HG02885 (cell line): ENCODE measurements at regions not wholly inside any gene's neighbourhood (a gene's known extent, or its start where the extent isn't known, plus 50 kb on each side); places are given as distances from the start of the nearest gene placed in this dataset.
"Not testable (repeated sequence)": the region's sequence is repeated elsewhere in the genome, so short reads cannot be mapped to it uniquely, and the experiment has no call there.

ENCODE experiments used
- ATAC-seq: cut with Tn5 transposase; IDR thresholded peaks from one replicate; pipeline ENCODE4 v1.9.1; 2021; ENCODE audit warnings: mild to moderate bottlenecking; ENCODE audit not compliant: unreplicated experiment, poor library complexity

DNA sequence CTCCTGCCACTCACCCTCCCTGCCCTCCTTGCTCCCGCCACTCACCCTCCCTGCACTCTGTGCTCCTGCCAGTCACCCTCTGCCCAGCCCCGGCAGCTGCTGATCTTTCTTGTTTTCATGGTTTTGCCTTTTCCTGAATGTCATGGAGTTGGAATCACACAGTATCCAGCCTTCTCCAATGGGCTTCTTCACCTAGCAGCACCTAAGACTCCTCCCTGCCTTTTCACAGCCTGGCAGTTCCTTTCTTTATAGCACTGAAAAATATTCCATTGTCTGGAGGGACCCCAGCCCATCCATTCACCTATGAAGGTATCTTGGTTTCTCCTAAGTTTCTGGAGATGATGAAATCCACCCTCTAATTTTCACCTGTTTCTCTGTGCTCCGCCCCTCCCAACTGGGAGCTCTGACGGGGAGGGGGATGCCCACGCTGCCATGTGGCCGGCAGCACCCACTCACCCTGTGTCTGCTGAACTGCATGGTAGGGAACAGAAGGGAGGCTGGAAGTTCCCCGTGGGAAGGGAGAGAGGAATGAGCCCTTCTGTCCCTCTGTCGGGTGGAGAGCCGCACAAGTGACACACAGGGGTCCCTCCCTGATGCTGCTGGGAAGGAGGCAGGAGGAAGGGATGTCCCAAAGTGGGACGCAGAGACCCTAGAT, 144.9 kb upstream of the ZNF469 start:
- ATAC-seq = not testable (repeated sequence)

DNA sequence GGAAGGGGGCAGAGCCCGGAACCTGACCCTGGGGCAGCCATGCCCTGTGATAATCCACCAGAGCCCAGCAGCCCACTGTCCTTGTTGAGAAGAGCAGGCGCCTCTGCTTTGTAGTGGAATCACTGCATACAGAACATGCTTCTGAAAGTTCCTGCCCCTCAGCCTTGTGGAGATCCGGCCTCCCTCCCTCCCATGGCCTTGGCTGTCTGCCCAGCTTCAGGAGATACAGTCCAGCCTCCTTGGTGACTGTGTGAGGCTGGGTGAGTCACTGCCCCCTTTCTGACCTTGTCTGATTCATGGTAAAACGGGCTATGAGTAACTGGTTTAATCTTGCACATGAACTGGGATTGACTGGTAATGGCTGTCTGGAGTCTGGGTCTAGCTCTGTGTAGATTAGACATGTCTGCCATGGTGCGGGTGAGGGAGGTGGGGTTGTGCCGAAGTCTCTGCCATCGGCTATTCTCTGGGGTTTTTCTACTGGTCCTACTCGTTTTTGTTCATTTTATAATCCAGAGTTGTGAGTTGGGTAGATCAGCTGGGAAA, 144.0 kb upstream of the ZNF469 start:
- not testable (repeated sequence) for ATAC-seq

DNA sequence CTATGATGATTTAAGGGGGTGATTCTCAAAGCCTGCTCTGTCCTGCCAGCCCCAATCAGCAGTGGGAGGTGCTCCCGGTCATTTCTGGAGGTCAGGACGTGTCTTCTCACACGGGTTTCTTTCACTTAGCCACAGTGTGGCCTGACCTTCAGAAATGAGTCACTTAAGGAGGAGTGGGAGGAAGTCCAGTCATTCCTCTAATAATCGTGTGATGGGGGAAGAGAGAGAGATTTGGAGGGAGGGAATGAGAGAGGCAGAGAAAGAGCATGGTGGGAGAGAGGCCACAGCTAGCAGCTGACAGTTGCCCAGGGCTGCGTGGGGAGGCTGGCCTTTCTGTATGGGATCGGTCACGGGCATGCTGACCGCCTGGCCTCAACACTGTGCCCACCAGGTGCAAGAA, 142.6 kb upstream of the ZNF469 start:
- ATAC-seq = not testable (repeated sequence)

DNA sequence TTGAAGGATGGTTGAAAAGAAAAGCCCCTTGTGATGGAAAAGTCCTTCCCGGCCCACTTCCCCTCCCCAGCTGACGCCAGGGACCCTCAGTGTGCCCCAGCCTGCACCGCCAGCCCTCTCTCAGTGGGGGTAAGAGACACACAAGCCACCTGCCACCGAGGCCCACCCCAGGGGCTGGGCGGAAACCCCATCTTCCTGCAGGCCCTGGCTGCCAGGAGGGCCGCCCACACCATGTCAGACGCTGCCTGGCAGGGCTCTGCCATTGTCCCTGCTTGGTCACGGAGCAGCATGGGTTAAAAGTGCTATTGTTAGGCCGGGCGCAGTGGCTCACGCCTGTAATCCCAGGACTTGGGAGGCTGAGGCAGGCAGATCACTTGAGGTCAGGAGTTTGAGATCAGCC, 142.0 kb upstream of the ZNF469 start:
- ATAC-seq = not testable (repeated sequence)

DNA sequence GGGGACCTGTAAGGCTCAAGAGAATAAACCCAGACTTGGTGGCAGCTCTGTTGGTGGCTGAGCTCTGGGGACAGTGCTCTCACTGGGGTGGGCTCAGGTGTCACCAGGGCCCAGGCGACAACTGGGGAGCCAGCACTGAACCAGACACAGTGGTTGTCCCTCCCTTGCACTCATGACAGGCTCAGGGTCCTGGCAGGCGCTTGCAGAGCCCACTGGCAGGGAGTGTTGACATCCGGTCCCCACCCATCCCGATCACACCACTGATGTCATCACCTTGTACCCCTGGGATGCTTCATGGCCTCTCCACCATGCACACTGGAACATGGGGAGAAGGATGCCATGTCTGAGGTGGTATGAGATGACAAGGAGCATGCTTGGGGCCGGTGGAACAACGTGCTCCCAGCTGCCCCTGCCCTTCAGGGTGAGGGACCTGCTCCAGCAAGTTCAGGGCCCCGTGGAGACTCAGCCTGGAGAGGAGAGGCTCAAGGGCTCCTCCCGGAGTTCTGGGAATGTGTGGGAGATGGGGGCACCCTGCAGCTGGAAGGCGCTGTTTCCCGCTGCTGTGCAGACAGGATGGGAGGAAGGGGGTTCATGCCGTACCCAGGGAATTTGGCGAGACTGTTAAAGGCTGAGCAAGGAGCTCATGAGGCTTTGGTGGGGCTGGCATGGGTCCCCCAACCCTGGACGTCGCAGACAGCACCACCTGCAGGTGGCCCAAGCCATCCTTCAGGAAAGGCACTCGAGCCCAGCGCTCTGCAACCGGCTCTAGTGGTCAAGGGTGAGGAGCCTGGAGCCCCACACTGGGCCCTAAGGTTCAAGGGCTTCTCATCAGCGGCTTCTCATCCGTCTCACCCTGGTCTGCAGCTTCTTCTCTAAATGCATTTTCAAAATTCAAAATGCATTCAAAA, 141.1 kb upstream of the ZNF469 start:
- ATAC-seq = not testable (repeated sequence)

DNA sequence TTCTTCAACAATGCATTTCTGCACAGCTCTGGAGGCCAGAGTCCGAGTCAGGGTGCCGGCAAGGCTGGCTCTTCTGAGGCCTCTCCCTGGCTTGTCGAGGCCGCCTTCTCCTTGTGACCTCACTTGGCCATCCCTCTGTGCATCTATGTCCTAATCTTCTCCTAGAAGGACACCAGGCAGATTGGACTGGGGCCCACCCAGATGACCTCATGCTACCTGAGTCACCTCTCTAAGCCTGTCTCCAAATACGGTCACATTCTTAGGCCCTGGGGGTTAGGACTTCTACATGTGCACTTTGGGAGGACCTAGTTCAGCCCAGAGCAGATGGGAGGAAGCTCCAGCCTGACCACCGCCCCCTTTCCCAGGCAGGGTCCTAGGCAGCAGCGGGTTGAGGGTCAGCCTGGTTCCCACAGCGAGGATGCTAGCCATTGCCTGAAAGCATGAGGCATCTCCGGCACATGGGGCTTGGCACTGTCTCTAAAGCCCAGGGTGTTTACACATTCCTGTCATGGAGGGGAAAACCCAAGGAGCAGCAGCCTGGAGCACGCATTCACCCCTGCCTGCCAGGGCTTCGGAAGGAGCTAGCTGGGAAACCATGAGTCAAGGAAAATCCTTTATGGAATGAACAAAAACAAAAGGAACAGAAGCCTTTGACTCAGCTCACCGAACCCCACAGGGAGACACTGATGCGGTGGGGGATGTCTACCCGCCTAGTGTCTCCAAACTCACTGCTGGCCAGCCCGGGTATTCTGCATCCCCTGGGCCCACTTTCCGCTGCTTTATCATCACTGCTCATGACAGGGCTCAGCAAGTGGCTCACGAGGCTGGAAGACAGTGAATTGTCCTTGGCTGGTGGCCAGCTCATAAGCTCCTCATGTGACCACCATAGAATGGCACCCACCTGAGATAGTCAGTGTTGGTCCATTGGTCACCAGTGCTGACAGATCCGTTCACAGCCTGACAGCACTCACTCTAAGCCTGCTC, 140.2 kb upstream of the ZNF469 start:
- not testable (repeated sequence) for ATAC-seq

DNA sequence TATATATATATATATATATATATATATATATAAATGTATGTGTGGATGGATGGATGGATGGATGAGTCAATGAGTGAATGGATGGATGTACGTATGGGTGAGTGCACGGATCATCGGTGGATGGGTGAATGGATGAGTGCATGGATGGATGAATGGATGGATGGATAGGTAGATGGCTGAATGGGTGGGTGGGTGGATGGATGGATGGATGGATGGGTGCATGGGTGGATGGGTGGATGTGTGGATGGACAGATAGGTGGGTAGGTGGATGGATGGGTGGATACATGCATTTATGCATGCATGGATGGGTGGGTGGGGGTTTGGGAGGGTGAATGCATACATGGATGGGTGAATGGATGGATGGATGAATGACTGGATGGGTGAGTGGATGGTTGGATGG, 138.8 kb upstream of the ZNF469 start:
- ATAC-seq = not testable (repeated sequence)

DNA sequence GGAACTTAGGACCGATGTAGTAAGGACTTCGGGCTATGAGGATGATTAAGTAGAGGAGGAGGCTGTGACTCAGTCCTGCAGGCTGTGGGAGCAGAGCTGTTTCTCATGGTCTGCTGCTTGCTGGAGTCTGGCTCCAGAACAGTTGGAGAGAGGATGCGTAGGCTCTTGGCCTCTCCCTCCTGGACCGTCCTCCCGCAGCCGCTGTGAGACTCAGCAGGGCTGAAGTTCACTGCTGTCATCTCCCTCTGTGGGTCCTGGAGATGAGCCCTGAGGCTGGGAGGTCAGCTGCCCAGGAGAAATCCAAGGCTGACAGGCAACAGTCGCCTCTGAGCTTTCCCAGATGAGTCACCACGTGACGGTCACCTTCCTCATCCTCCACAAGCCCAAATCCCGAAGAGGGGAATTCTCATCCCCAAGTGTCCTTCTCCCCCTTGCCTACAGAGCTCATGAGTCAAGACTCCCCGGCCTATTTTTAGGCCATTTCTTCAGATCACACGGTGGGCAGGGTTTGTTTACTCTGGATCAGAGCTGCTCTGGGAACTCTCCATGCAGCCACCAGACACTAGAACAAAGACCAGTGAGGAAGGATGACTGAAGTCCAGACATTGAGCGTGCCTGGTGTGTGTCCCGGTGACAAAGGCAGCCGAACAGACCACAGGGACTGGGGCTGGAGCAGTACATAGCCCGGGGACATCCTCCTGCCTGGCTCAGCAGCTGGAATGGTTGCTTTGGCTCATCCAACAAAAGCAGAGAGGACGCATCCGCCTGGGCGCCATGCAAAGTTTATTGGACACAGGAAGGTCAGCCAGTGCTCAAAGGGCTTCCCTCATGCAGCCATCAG, 137.3 kb upstream of the ZNF469 start:
- ATAC-seq = not testable (repeated sequence)

DNA sequence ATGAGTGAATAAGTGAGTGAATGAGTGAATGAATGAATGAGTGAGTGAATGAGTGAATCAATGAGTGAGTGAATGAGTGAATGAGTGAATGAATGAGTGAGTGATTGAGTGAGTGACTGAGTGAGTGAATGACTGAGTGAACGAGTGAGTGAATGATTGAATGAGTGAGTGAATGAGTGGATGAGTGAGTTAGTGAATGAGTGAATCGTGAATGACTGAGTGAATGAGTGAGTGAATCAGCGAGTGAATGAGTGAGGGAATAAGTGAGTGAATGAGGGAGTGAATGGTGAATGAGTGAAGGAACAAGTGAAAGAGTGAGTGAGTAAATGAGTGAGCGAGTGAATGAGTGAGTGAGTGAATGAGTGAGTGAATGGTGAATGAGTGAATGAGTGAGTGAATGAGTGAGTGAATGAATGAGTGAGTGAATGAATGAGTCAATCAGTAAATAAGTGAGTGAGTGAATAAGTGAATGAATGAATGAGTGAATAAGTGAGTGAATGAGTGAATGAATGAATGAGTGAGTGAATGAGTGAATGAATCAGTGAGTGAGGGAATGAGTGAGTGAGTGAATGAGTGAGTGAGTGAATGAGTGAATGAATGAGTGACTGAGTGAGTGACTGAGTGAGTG, 135.7 kb upstream of the ZNF469 start:
- ATAC-seq = not testable (repeated sequence)

DNA sequence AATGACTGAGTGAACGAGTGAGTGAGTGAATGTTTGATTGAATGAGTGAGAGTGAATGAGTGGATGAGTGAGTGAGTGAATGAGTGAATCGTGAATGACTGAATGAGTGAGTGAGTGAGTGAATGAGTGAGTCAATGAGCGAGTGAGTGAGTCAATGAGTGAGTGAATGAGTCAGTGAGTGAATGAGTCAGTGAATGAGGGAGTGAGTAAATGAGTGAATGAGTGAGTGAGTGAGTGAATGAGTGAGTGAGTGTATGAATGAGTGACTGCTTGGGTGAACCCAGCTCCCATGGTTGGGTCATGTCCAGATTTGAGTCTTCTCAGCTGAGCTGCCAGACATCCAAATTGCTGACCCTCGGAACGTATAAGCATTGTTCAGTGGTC, 135.2 kb upstream of the ZNF469 start:
- not testable (repeated sequence) for ATAC-seq

DNA sequence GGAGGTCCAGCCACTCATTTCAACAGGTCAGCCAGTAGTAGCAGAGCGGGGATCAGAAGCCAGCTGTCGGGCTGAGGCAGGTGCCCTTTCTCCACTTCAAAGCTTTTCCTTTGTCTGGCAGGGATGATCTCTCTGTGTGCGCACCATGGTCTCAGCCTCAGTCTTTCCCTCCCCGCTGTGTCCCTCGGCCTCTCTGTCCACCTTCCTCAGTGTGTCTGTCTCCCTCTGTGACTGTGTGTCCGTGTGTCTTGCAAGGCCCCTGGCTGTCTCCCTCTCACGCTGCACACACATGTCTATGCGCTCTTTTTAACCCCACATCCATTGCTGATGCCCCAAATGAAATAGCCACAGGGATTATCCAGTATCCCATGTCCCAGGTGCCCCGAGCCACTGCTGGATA, 134.0 kb upstream of the ZNF469 start:
- not testable (repeated sequence) for ATAC-seq

DNA sequence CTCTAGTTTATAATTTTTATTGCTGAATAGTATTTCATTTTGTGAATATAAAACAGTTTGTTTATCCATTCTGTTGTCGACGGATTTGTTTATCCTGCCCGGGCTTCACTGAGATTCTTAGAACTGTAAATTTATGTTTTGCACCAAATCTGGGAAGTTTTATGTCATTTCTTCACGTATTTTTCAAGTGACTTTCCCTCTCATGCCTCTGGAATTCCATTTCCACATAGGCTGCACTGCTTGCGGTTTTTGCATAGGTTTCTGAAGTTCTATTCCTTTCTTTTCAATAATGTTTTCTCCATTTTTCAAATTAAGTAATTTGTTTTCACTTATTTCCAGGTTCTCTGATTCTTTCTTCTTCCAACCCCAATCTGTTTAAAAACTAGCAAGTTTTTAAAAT, 132.4 kb upstream of the ZNF469 start:
- ATAC-seq = not testable (repeated sequence)

DNA sequence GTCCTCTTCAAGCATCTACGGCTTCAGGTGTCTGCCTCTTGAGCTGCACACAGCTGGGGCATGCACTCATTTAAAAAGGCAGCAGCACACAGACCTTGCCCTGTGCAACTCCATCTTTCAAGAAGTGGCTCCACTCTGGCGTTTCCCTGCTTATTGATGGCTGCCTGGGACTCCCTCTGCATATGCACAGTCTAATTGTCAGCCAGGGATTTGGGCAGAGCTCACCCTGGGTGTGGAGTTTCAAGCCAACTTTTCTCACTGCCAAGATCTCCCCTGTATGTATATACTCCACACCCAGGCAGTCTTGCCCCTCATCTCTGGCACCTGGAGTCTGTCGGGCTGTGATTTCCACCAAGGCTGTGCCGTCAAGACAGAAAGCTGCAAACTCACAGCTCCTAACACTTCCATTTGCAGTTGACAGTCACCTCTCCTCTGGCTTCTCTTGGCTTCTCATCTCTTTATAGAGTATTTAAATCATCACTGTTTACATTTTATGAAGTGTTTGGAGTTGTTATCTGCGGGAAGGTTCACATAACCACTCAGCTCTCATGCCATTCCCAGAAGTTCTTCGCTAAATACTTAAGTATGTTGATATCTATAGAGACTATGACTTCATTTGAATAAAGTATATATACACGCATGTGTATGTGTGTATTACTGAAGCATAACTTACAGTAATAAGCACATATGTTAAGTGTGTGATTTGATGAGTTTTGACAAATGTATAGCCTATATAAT, 130.5 kb upstream of the ZNF469 start:
- not testable (repeated sequence) for ATAC-seq

DNA sequence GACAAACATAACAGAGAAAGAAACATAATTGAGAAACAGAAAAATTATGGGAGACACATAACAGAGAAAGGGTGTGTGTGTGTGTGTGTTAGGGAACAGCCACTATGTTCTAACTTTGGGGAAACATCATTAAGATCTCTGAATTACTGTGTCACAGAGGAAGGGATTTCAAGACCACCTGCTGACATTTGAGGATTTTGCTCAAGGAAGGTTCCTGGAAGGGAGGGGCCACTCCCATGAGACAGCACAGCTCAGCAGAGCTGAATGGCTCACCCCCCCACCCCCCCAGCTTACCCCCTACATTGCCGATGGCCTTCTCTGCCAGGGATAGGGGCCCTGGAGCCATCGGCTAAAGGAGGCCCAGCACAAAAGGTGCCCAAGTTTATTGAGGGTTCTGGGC, 124.6 kb upstream of the ZNF469 start:
- ATAC-seq = not testable (repeated sequence)

DNA sequence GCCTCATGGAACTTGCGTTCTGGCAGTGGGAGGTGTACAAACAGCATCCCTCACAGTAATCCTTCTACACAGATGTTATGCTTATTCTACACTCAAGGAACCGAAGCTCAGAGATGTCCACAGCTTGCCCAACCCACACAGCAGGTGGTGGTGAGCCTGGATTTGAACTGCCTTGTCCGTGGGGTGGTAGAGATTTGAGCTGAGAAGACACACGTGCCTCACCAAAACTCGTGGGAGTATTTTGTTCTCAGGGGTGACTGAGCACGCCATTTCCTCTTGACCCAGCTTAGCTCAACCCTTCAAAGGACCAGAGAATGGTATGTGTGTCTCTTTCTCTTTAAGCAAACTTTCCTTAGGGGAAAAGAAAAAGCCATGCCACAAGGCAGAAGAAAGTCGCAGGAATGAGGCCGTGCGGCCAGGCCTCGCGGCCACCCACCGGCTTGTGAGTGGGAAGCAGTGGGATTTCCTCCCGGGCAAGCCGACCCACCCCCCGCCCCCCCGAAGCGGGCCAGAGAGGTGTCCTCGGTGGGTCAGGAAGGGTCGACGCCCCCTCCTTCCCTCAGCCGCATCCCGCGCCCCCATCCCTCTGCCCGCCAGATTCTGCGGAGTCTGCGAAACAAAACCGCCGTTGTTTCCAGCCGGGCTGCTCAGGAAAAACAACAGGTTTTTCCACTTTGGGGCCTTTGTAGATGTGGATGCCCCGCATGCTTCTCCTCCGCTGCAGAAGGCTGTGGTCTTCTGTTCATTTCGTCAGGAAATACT, 123.8 kb upstream of the ZNF469 start:
- ATAC-seq = not testable (repeated sequence)

DNA sequence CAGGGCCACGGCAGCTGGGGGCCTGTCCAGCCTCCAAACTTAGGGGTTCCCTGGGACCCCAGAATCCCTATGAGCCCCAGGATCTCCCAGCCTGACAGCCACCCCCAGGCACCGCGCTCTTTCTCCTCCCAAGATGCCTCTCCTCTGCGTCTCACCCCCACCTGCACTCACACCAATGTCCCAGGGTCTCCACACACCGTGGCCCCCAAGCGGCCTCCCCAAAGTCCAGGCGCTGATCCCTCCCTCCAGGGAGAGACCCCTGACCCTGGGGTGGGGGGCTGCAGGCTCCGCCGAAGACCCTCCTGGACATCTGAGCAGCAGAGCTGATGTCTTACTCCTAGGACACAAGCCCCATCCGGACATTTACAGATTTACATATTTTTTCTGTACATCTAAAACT, 123.2 kb upstream of the ZNF469 start:
- ATAC-seq = not testable (repeated sequence)

DNA sequence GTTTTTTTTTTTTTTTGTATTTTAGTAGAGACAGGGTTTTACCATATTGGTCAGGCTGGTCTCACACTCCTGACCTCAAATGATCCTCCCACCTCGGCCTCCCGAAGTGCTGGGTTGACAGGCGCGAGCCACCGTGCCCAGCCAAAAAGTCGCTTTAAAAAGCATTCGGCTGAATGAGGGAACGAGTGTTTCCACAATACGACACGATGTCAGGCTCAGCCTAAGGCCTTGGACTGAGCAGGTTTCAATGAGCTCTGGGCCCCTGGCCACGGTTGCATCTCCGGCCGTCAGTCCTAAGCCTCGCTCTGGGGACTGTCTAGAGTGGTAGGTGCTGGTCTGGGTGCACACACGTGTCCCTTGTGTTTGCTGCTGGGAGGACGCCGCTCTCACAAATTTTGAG, 122.6 kb upstream of the ZNF469 start:
- not testable (repeated sequence) for ATAC-seq
